GM19238 (cell line): ENCODE measurements at regions not wholly inside any gene's neighbourhood (a gene's known extent, or its start where the extent isn't known, plus 50 kb on each side); places are given as distances from the start of the nearest gene placed in this dataset.

Source experiments
- DNase-seq: peaks from one replicate; pipeline ENCODE4 v3.0.0; 2011; ENCODE audit warnings: low spot score; ENCODE audit not compliant: insufficient read length

DNA sequence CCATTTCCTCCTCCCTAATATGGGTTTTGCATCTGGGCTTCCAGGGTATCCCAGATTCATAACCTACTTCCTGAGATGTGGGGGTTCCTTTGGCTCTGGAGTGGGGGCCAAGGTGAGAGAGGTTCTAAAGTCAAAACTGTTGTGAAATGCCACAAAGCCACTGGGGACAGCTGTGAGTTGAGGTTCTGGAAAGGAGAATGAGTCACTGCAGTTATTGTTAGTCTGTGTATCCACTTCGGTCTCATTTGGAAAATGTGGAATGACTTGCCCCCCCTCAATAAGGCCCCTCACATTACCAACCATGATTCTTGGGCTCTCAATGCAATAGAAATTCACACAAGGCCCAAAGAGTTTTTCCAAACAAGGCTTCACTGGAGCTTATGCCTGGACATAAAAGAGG is 51.1 kb upstream of the LGALSL start:
- DNase-seq, result no peak

- no peak for DNase-seq
Measured at GRCh38 chr2:64403426-64403825, 50.5 kb upstream of the LGALSL start.

DNA sequence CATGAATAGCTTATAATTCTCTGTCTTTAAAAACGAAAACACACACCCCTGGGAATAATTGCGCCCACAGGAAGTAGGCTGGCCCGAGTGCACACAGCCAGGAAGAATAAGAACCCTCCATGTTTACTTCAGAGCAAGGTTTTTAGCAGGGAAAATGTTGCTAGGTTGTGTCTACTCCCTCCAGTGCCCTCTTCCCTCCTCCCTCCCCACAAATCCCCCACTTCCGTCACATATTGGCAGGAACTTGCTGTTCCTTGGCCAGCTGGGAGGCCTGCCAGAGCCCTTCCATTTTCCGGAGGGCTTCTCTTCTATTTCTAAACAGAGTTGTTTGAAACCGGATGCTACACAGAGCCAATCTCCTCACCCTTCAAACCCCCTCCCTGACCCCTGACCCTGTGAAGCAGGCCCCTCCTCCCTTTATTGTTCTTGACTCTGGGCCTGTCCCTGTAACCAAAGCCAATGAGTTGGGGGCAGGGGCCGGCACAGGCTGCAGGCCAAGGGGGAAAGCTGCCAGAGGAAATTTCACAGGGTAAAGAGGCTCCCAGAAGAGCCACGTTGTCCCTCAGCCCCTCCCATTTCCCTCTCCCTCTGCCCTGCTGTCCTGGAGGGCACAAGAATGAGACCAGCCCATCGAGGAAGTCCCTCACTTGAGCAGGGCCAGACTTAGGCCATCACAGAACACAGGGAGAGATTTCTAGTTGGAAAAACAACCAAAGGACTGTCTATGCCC is 49.8 kb upstream of the LGALSL start:
- DNase-seq, result peak; percentile 19
